Neural progenitor cell (in vitro differentiated cells): ENCODE measurements at regions not wholly inside any gene's neighbourhood (a gene's known extent, or its start where the extent isn't known, plus 50 kb on each side); places are given as distances from the start of the nearest gene placed in this dataset.
"Not testable (repeated sequence)": the region's sequence is repeated elsewhere in the genome, so short reads cannot be mapped to it uniquely, and the experiment has no call there.

ENCODE experiments used
- DNase-seq: peaks from one replicate; pipeline ENCODE4 v3.0.0-alpha.2; 2016; ENCODE audit warnings: low spot score
- H2AFZ ChIP-seq: fragments of 200-600 bp; sonication (generic); replicated peaks from 2 replicates; pipeline ENCODE4 v1.6.1; 2016; ENCODE audit warnings: antibody characterized with exemption
- H3F3A ChIP-seq: fragments of 200-600 bp; sonication (generic); 2 replicates; pipeline ENCODE4 v1.6.1; 2016; ENCODE audit warnings: antibody characterized with exemption, low read depth
- H3K27ac ChIP-seq: fragments of 200-600 bp; sonication (generic); 2 replicates; pipeline ENCODE4 v1.5.1; 2016; ENCODE audit warnings: mild to moderate bottlenecking
- H3K27me3 ChIP-seq: fragments of 200-600 bp; sonication (generic); 2 replicates; pipeline ENCODE4 v1.6.1; 2016; ENCODE audit warnings: mild to moderate bottlenecking, moderate library complexity
- H3K36me3 ChIP-seq: fragments of 200-600 bp; sonication (generic); 2 replicates; pipeline ENCODE4 v1.5.1; 2016
- H3K4me1 ChIP-seq: fragments of 200-600 bp; sonication (generic); 2 replicates; pipeline ENCODE4 v1.6.1; 2016; ENCODE audit warnings: mixed run types
- H3K4me2 ChIP-seq: fragments of 200-600 bp; sonication (generic); 2 replicates; pipeline ENCODE4 v1.6.1; 2016
- H3K4me3 ChIP-seq: fragments of 200-600 bp; sonication (generic); 2 replicates; pipeline ENCODE4 v1.5.1; 2016
- H3K79me2 ChIP-seq: fragments of 200-600 bp; sonication (generic); 2 replicates; pipeline ENCODE4 v1.6.1; 2016; ENCODE audit warnings: low read depth
- H3K9ac ChIP-seq: fragments of 200-600 bp; sonication (generic); 2 replicates; pipeline ENCODE4 v1.6.1; 2016
- H3K9me3 ChIP-seq: fragments of 200-600 bp; sonication (generic); 2 replicates; pipeline ENCODE4 v1.5.1; 2016; ENCODE audit warnings: low read depth
- H4K20me1 ChIP-seq: fragments of 200-600 bp; sonication (generic); 2 replicates; pipeline ENCODE4 v1.6.1; 2016; ENCODE audit warnings: low read depth
- H3K27ac Mint-ChIP-seq: 3 replicates; pipeline ENCODE4 v1.8.0; 2021; ENCODE audit warnings: mixed read lengths
- H3K27me3 Mint-ChIP-seq: 2 replicates; pipeline ENCODE4 v1.8.0; 2022; ENCODE audit warnings: low read depth, mild to moderate bottlenecking, inconsistent platforms, moderate library complexity, mixed read lengths; ENCODE audit not compliant: insufficient read depth
- H3K36me3 Mint-ChIP-seq: 3 replicates; pipeline ENCODE4 v1.8.0; 2021; ENCODE audit warnings: mixed read lengths
- H3K4me1 Mint-ChIP-seq: 3 replicates; pipeline ENCODE4 v1.8.0; 2021; ENCODE audit warnings: mixed read lengths
- H3K4me3 Mint-ChIP-seq: 3 replicates; pipeline ENCODE4 v1.8.0; 2021; ENCODE audit warnings: mild to moderate bottlenecking, moderate library complexity, mixed read lengths
- H3K9me3 Mint-ChIP-seq: 3 replicates; pipeline ENCODE4 v1.8.0; 2020; ENCODE audit warnings: mixed read lengths
- EZH2 ChIP-seq: fragments of 200-600 bp; sonication (generic); IDR thresholded peaks from 2 replicates; pipeline ENCODE4 v1.6.1; 2017; ENCODE audit warnings: antibody characterized with exemption, mild to moderate bottlenecking, moderate library complexity
- EZH2phosphoT487 ChIP-seq: fragments of 200-600 bp; sonication (generic); IDR thresholded peaks from 2 replicates; pipeline ENCODE4 v1.6.1; 2017; ENCODE audit warnings: antibody characterized with exemption
- TF ChIP-seq, protein P1 (sequence below): fragments of 200-600 bp; sonication (generic); IDR thresholded peaks from 2 replicates; pipeline ENCODE4 v1.5.1; 2017; ENCODE audit warnings: antibody characterized with exemption, mild to moderate bottlenecking

- Histone ChIP-seq H3K9me3 (no peaks in the 10 kb centered on the region), H3K79me2 (no peaks in the 10 kb centered on the region), H3F3A (no peaks in the 10 kb centered on the region), H3K4me3 (no peak overlapping the region), H3K27me3 (no peaks in the 10 kb centered on the region), H3K36me3 (no peaks in the 10 kb centered on the region), H2AFZ (no peak overlapping the region), H3K27ac (no peak overlapping the region), H3K9ac (no peak overlapping the region), H3K4me1 (no peaks in the 10 kb centered on the region), H4K20me1 (no peaks in the 10 kb centered on the region), H3K4me2 (no peak overlapping the region)
- no peak for TF ChIP-seq EZH2phosphoT487
- no peak for TF ChIP-seq EZH2
- TF ChIP-seq, protein P1, sequence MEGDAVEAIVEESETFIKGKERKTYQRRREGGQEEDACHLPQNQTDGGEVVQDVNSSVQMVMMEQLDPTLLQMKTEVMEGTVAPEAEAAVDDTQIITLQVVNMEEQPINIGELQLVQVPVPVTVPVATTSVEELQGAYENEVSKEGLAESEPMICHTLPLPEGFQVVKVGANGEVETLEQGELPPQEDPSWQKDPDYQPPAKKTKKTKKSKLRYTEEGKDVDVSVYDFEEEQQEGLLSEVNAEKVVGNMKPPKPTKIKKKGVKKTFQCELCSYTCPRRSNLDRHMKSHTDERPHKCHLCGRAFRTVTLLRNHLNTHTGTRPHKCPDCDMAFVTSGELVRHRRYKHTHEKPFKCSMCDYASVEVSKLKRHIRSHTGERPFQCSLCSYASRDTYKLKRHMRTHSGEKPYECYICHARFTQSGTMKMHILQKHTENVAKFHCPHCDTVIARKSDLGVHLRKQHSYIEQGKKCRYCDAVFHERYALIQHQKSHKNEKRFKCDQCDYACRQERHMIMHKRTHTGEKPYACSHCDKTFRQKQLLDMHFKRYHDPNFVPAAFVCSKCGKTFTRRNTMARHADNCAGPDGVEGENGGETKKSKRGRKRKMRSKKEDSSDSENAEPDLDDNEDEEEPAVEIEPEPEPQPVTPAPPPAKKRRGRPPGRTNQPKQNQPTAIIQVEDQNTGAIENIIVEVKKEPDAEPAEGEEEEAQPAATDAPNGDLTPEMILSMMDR, result no peak
- H3K27ac Mint-ChIP-seq, result no peak overlapping the region
- DNase-seq, result no peak
- H3K4me3 Mint-ChIP-seq, result no peak overlapping the region
- H3K36me3 Mint-ChIP-seq, result no peaks in the 10 kb centered on the region
- no peaks in the 10 kb centered on the region for H3K9me3 Mint-ChIP-seq
- H3K4me1 Mint-ChIP-seq, result no peaks in the 10 kb centered on the region
- no peaks in the 10 kb centered on the region for H3K27me3 Mint-ChIP-seq
Measured at GRCh38 chr4:111960241-111960667, 185.0 kb upstream of the FAM241A start.

GRCh38 chr4:111961026-111961425 is 184.2 kb upstream of the FAM241A start:
- not testable (repeated sequence) for H3K4me2 ChIP-seq, H3K9me3 Mint-ChIP-seq, H3K27me3 Mint-ChIP-seq, H3F3A ChIP-seq, H3K27me3 ChIP-seq, H4K20me1 ChIP-seq, DNase-seq, H3K4me1 Mint-ChIP-seq, H3K4me3 Mint-ChIP-seq, H3K27ac ChIP-seq, H3K9me3 ChIP-seq, H3K27ac Mint-ChIP-seq, H3K9ac ChIP-seq, H2AFZ ChIP-seq, H3K79me2 ChIP-seq, H3K4me3 ChIP-seq, H3K4me1 ChIP-seq, H3K36me3 ChIP-seq, H3K36me3 Mint-ChIP-seq

GRCh38 chr4:111961809-111962208 is 183.4 kb upstream of the FAM241A start:
- no peaks in the 10 kb centered on the region for H3K27me3 Mint-ChIP-seq
- TF ChIP-seq EZH2 (no peak), EZH2phosphoT487 (no peak)
- TF ChIP-seq, protein P1, result no peak

DNA sequence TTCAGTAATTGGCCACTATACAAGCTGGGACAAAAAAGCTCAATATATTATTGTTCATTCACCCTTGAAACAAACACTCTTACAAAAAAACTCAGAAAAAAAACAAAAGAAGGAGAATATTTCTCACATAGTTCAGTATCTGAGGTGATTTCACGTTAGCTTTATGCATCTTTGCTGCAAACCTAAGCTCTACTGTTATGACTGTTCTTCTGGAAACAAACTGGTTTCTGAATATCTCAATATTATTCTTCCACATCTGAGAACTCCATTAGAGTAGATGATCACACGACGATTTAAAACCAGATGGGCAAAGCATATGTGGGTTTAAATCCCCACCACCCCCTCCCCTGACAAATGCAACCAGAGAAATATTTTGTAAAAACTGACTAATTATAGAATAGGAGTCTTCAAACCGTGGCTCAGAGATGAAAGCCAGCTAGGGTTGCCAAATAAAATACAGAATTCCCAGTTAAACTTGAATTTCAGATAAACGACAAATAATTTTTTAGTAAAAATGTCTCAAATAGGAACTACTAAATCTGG is 182.0 kb upstream of the FAM241A start:
- Histone ChIP-seq H2AFZ (no peak overlapping the region), H4K20me1 (no peaks in the 10 kb centered on the region), H3K4me1 (no peaks in the 10 kb centered on the region), H3K79me2 (no peaks in the 10 kb centered on the region), H3K27ac (no peak overlapping the region), H3K9me3 (no peaks in the 10 kb centered on the region), H3F3A (no peaks in the 10 kb centered on the region), H3K27me3 (no peaks in the 10 kb centered on the region), H3K9ac (no peak overlapping the region), H3K36me3 (no peaks in the 10 kb centered on the region), H3K4me3 (no peak overlapping the region), H3K4me2 (no peak overlapping the region)
- H3K4me3 Mint-ChIP-seq, result no peak overlapping the region
- H3K4me1 Mint-ChIP-seq, result no peaks in the 10 kb centered on the region
- no peaks in the 10 kb centered on the region for H3K36me3 Mint-ChIP-seq
- no peak for DNase-seq
- no peaks in the 10 kb centered on the region for H3K9me3 Mint-ChIP-seq
- TF ChIP-seq EZH2phosphoT487 (no peak), EZH2 (no peak)
- TF ChIP-seq, protein P1, result no peak
- no peak overlapping the region for H3K27ac Mint-ChIP-seq
- H3K27me3 Mint-ChIP-seq, result no peaks in the 10 kb centered on the region

More at GRCh38 chr4:111961809-111962208, 183.4 kb upstream of the FAM241A start:
- H3K27ac Mint-ChIP-seq, result no peak overlapping the region
- Histone ChIP-seq H3K9me3 (no peaks in the 10 kb centered on the region), H3K27me3 (no peaks in the 10 kb centered on the region), H3K4me1 (no peaks in the 10 kb centered on the region), H3K9ac (no peak overlapping the region), H3K27ac (no peak overlapping the region), H3K4me3 (no peak overlapping the region), H2AFZ (no peak overlapping the region), H3K4me2 (no peak overlapping the region), H3K36me3 (no peaks in the 10 kb centered on the region), H4K20me1 (no peaks in the 10 kb centered on the region), H3K79me2 (no peaks in the 10 kb centered on the region), H3F3A (no peaks in the 10 kb centered on the region)
- no peaks in the 10 kb centered on the region for H3K4me1 Mint-ChIP-seq
- no peak for DNase-seq
- H3K4me3 Mint-ChIP-seq, result no peak overlapping the region
- no peaks in the 10 kb centered on the region for H3K36me3 Mint-ChIP-seq
- H3K9me3 Mint-ChIP-seq, result no peaks in the 10 kb centered on the region
